IMR-90 (cell line): ENCODE measurements at regions not wholly inside any gene's neighbourhood (a gene's known extent, or its start where the extent isn't known, plus 50 kb on each side); places are given as distances from the start of the nearest gene placed in this dataset.

Source experiments
- BHLHE40 ChIP-seq: fragments of 150-350 bp; IDR thresholded peaks from 2 replicates; pipeline ENCODE4 v1.6.1; 2016; ENCODE audit warnings: mild to moderate bottlenecking, low read depth, low read length
- CEBPB ChIP-seq: IDR thresholded peaks from 2 replicates; pipeline ENCODE4 v1.6.1; 2012; ENCODE audit warnings: low read depth, low read length, improper control_type of control experiment
- CTCF ChIP-seq: conservative IDR thresholded peaks from 2 replicates; pipeline ENCODE4 v1.5.1; 2012; ENCODE audit warnings: mild to moderate bottlenecking, low read depth, low read length, improper control_type of control experiment
- MAZ ChIP-seq: IDR thresholded peaks from 2 replicates; pipeline ENCODE4 v1.6.1; 2012; ENCODE audit warnings: low read depth, mild to moderate bottlenecking, low read length, improper control_type of control experiment, moderate library complexity, borderline replicate concordance
- MXI1 ChIP-seq: IDR thresholded peaks from 2 replicates; pipeline ENCODE4 v1.6.1; 2012; ENCODE audit warnings: low read depth, mild to moderate bottlenecking, low read length, moderate library complexity, borderline replicate concordance
- POLR2A ChIP-seq: IDR thresholded peaks from 2 replicates; pipeline ENCODE4 v1.6.1; 2012; ENCODE audit warnings: mild to moderate bottlenecking, low read depth, low read length
- RAD21 ChIP-seq: IDR thresholded peaks from 2 replicates; pipeline ENCODE4 v1.6.1; 2012; ENCODE audit warnings: low read length, improper control_type of control experiment
- RFX5 ChIP-seq: IDR thresholded peaks from 2 replicates; pipeline ENCODE4 v1.8.0; 2012; ENCODE audit warnings: low read depth, mild to moderate bottlenecking, low read length, moderate library complexity
- SMC3 ChIP-seq: fragments of 150-350 bp; IDR thresholded peaks from 2 replicates; pipeline ENCODE4 v1.6.1; 2016; ENCODE audit warnings: low read depth, mild to moderate bottlenecking, antibody characterized with exemption, low read length, moderate library complexity
- USF2 ChIP-seq: fragments of 150-350 bp; IDR thresholded peaks from 2 replicates; pipeline ENCODE4 v1.6.1; 2017; ENCODE audit warnings: mild to moderate bottlenecking, antibody characterized with exemption, low read length, low read depth

GRCh38 chr14:104394409-104394851 is 185.1 kb upstream of the C14orf180 start:
- TF ChIP-seq CTCF = no peak
- TF ChIP-seq RAD21 = no peak
- no peak for TF ChIP-seq POLR2A
- no peak for TF ChIP-seq MXI1
- no peak for TF ChIP-seq CEBPB
- no peak for TF ChIP-seq SMC3
- no peak for TF ChIP-seq RFX5
- TF ChIP-seq USF2 = no peak
- TF ChIP-seq BHLHE40 = no peak
- no peak for TF ChIP-seq MAZ
